Sigmoid colon (tissue), 6 donors: ENCODE measurements at regions not wholly inside any gene's neighbourhood (a gene's known extent, or its start where the extent isn't known, plus 50 kb on each side); places are given as distances from the start of the nearest gene placed in this dataset.

Source experiments
- DNase-seq: peaks from one replicate; pipeline ENCODE4 v3.0.0-alpha.2; 2019
- H3K27ac ChIP-seq, 4 donors: fragments of 200-600 bp; sonication (generic); one replicate each; pipeline ENCODE4 v1.5.1; 2016 to 2019; ENCODE audit warnings: mild to moderate bottlenecking in 1 of 4
- H3K27me3 ChIP-seq, 3 donors: fragments of 200-600 bp; sonication (generic); one replicate each; pipeline ENCODE4 v1.5.1; 2019; ENCODE audit warnings: mild to moderate bottlenecking in 1 of 3
- H3K36me3 ChIP-seq, 4 donors: fragments of 200-600 bp; sonication (generic); one replicate each; pipeline ENCODE4 v1.5.1; 2016 to 2019
- H3K4me1 ChIP-seq, 4 donors: fragments of 200-600 bp; sonication (generic); one replicate each; pipeline ENCODE4 v1.5.1; 2017 to 2019
- H3K4me3 ChIP-seq, 4 donors: fragments of 200-600 bp; sonication (generic); one replicate each; pipeline ENCODE4 v1.5.1; 2017 to 2019; ENCODE audit warnings: mild to moderate bottlenecking in 2 of 4, moderate library complexity in 1 of 4
- H3K9me3 ChIP-seq, 4 donors: fragments of 200-600 bp in 3 of 4; sonication (generic) in 3 of 4; one replicate each; pipeline versions ENCODE4 v1.5.1 to v1.6.1; 2013 to 2019
- CTCF ChIP-seq, 4 experiments: fragments of 450-650 bp in 3 of 4; fragments of 200-600 bp in 1 of 4; IDR thresholded peaks; one replicate each; pipeline ENCODE4 v1.5.1; 2016 to 2019; ENCODE audit warnings: antibody characterized with exemption in 4 of 4, mild to moderate bottlenecking in 3 of 4, moderate library complexity in 2 of 4
- EP300 ChIP-seq, 4 donors: sonication (generic); formaldehyde crosslinking; IDR thresholded peaks; one replicate each; pipeline ENCODE4 v1.6.1; 2017; ENCODE audit warnings: antibody characterized with exemption in 4 of 4
- POLR2A ChIP-seq, 2 donors: fragments of 450-650 bp; IDR thresholded peaks; one replicate each; pipeline ENCODE4 v1.6.1; 2016; ENCODE audit warnings: antibody characterized with exemption in 2 of 2, mild to moderate bottlenecking in 2 of 2, moderate library complexity in 2 of 2
- POLR2AphosphoS5 ChIP-seq, 4 donors: sonication (generic); formaldehyde crosslinking; IDR thresholded peaks; one replicate each; pipeline ENCODE4 v1.6.1; 2017; ENCODE audit warnings: antibody characterized with exemption in 4 of 4
- WGBS, 2 donors: extraction: QIAGEN DNeasy Blood & Tissue Kit; methylation state at CpG; one replicate each; pipeline ENCODE4 v1.1.7; 2013; 5-methylcytosine and 5-hydroxymethylcytosine counted together
- intact Hi-C: fragments of 100-400 bp; cut with DNase I; formaldehyde crosslinking; loops from one replicate; pipeline ENCODE4 v1.15.1; 2023
- donor health status: healthy with polysubstance abuse.
- donor health status: healthy.

GRCh38 chr9:88052321-88052965 lies 78.1 kb upstream of the CDK20 start:
- Histone ChIP-seq H3K4me1 (no peaks in the 10 kb centered on the region), H3K4me3 (no peak overlapping the region), H3K27me3 (no peaks in the 10 kb centered on the region), H3K27ac (no peak overlapping the region), H3K36me3 (no peaks in the 10 kb centered on the region), H3K9me3 (no peaks in the 10 kb centered on the region)
- no peak for DNase-seq
- 48 to 60% methylated on average over 5 of the region's 5 CpGs for WGBS, 2 donors
- intact Hi-C loops: no loop called here
- no peak for TF ChIP-seq CTCF (IDR thresholded peaks at IDR 0.05)
- TF ChIP-seq POLR2AphosphoS5 (IDR thresholded peaks at IDR 0.05): no peak
- TF ChIP-seq EP300 (IDR thresholded peaks at IDR 0.05): no peak

GRCh38 chr9:88051138-88051537 lies 76.8 kb upstream of the CDK20 start:
- Histone ChIP-seq H3K27me3 (no peaks in the 10 kb centered on the region), H3K27ac (no peak overlapping the region), H3K36me3 (no peaks in the 10 kb centered on the region), H3K9me3 (no peaks in the 10 kb centered on the region), H3K4me1 (no peaks in the 10 kb centered on the region), H3K4me3 (no peak overlapping the region)
- 93 to 95% methylated on average over 8 of the region's 8 CpGs for WGBS, 2 donors
- TF ChIP-seq EP300 (IDR thresholded peaks at IDR 0.05) (no peak), POLR2A (IDR thresholded peaks at IDR 0.05) (no peak), CTCF (IDR thresholded peaks at IDR 0.05) (no peak), POLR2AphosphoS5 (IDR thresholded peaks at IDR 0.05) (no peak)
- DNase-seq: no peak
- intact Hi-C loops: no loop called here

- intact Hi-C loops: no loop called here
- Histone ChIP-seq H3K27me3 (no peaks in the 10 kb centered on the region), H3K36me3 (no peaks in the 10 kb centered on the region), H3K4me3 (no peak overlapping the region), H3K4me1 (no peaks in the 10 kb centered on the region), H3K9me3 (no peaks in the 10 kb centered on the region), H3K27ac (no peak overlapping the region)
- TF ChIP-seq CTCF (IDR thresholded peaks at IDR 0.05) (no peak), EP300 (IDR thresholded peaks at IDR 0.05) (no peak), POLR2A (IDR thresholded peaks at IDR 0.05) (no peak), POLR2AphosphoS5 (IDR thresholded peaks at IDR 0.05) (no peak)
- DNase-seq: no peak
- WGBS, 2 donors: 94 to 97% methylated on average over 14 of the region's 14 CpGs
These were observed 75.5 kb upstream of the CDK20 start for GRCh38 chr9:88049677-88050307.

- no peak for TF ChIP-seq POLR2A (IDR thresholded peaks at IDR 0.05)
- TF ChIP-seq POLR2AphosphoS5 (IDR thresholded peaks at IDR 0.05): no peak
- TF ChIP-seq EP300 (IDR thresholded peaks at IDR 0.05): no peak
- TF ChIP-seq CTCF (IDR thresholded peaks at IDR 0.05): no peak
- Histone ChIP-seq H3K4me1 (no peaks in the 10 kb centered on the region), H3K9me3 (peaks cover 0 to 12% (median 10%) of the 10 kb centered on the region in 4 donors), H3K27me3 (no peaks in the 10 kb centered on the region), H3K27ac (no peak overlapping the region), H3K4me3 (no peak overlapping the region), H3K36me3 (no peaks in the 10 kb centered on the region)
- WGBS, 2 donors: 86 to 88% methylated on average over 3 of the region's 3 CpGs
- DNase-seq: no peak
- intact Hi-C loops: no loop called here
These were observed 72.2 kb upstream of the CDK20 start for GRCh38 chr9:88046542-88046941.
